ENCODE measurements at regions not wholly inside any gene's neighbourhood (a gene's known extent, or its start where the extent isn't known, plus 50 kb on each side); places are given as distances from the start of the nearest gene placed in this dataset.

DNA sequence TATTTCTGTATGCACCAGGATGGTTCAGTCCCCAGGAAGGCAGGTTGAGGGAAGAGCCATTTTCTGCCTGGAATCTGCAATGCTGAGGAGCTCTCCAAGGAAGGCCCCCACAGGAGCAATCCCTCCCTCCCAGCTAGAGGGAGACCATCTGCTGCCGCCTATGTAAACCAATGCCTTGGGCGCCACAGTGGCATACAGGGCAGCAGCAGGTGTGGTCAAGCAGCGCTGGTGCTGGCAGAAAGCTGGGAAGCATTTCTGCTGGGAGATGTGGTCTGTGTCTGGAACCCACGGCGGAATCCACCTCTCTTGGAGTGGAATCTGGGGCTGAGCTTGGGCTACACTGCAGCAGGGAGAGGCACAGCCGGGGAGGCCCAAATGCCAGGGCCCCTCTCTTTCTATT is 283.3 kb downstream of the RRAGC start:
- no peak for DNase-seq (ENCODE audit: low spot score)

DNA sequence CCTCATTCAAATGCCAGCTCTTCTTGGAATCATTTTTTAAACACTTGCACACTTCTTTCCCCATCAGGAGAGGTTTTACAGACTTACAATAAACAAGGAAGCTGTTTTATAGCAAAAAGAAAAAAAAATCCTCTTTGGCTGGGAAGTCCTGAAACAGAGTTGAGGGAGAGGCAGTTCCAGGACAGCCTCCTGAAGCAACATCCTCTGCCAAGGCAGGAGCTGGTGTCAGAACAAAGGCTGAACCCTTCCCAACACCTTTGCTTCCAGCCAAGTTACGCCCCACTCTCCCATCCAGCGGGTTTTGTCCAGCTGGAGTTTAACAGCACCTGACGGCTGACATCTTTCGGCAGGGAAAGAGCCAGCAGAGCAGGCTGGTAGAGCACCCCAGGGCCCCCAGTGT is 287.8 kb downstream of the RRAGC start:
- no peak for DNase-seq (ENCODE audit: low spot score)

DNA sequence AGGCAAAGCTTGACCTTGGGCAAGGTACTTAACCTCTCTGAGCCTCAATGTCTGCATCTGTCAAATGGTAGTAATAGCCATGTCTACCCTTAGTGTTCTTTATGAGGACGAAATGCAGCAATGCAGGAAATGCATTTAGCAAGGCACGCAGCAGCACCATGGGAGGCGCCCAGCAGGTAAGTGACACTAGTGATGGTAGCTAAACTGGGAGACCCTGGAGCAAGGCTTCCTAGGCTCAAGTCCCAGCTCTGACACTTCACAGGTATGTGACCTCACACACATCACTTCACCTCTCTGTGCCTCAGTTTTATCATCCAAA is 289.0 kb downstream of the RRAGC start:
- no peak for DNase-seq (ENCODE audit: low spot score)

DNA sequence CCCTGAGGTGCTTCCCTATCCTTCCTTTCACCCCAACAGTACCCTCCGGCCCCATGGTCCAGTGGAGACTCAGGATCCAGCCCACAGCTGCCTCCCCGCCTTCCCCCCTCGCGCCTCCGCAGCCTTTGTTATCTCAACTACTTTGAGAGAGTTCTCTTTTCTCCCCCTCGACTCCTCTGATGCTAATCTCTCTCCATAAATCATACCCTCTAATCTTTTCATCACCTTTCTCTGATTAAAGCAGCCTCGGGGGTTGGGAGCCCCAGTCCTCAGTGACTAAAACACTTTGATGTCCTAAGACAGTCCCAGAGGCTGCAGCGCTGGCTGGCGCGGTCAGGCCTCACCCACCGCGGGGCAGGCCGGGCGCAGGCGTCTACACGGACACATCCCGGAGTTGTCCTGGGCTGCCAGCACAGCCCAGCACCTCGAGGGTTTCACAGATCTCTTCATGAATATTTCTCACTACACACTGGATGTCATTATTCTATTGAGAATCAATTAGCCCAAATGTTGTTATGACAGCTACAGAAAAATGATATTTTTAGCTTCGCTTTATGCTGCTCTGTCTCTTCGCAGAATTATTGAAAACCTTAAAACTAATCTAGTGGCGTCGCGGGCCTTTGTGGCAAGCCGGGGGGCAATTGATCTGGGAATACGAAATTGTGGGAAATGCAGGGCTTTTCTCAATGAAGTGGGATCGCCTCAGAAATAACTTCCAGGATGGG is 289.5 kb downstream of the RRAGC start:
- DNase-seq (ENCODE audit: low spot score): no peak

DNA sequence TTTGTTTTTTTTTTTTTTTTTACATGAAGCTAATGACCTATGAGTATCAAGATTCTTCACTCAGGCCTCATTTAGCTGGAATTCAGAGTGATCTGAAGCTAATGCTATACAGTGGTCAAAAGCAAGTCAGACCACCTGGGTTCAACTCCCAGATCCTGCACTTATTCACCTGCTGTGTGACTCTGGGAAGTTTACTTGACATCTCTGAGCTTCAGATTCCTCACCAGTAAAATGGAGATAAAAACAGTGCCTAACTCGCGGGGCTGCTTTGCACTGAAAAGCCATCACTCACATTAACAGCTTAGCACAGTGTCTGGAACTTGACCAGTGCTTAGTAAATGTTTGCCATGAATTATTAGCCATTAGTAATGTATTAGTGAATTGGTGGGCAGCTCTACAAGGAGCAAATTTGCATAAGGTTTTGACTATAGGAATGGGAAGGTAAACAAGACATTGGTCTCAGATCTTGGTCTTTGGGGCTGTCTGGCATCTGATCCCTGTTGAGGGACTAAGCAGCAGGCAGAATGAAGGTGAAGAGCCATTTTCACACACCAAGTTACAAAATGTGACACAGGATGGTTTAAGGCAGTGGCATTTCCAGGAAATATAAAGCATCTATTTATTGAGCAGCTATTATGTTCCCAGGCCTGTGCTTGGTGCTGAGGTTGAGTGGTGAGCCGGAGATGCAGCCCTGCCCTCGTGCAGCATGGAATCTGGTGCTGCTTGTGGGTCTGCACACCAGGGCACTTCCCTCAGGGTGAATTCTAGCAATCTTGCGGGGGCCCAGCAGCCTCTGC is 291.3 kb downstream of the RRAGC start:
- DNase-seq (ENCODE audit: low spot score): no peak

DNA sequence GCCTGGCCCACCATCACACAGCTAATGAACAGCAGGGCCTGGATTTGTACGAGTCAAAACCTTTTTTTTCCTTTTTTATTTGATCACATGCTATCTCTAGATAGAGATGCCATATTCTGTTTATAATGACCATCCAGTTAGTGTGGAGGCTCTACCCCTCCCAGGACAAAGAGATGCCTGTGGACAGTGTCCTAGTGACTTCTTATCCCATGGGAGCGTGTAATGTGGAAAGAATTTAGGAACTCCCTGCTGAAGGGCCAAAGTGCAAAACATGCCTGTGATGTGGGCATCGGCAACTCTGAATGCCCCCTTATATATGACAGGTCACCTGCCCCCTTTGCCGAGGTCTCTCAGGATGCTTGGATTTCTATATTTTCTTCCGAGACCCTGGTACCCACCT is 292.2 kb downstream of the RRAGC start:
- no peak for DNase-seq (ENCODE audit: low spot score)

DNA sequence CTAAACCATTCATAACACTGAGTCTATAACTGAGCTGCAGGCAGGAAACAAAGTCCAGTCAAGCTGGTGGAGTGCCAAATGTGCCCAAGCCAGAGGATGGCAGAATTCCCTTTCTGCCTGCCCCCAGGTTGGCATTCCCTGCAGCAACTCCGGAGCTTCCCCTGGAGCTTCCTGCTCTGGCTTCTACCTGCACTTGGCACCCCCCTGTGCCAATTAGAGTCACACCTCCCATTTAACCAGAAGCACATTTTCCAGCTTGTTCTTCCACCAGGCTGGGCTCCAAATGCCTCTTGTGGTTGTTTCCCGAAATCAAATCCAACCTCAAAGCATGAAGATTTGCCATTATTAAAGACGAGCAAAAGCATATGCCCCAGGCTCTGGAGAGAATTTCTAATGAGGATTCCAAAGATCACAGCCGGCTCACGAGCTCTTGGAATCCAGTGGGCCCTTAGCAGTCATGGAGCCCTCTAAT is 294.5 kb downstream of the RRAGC start:
- DNase-seq (ENCODE audit: low spot score): no peak

DNA sequence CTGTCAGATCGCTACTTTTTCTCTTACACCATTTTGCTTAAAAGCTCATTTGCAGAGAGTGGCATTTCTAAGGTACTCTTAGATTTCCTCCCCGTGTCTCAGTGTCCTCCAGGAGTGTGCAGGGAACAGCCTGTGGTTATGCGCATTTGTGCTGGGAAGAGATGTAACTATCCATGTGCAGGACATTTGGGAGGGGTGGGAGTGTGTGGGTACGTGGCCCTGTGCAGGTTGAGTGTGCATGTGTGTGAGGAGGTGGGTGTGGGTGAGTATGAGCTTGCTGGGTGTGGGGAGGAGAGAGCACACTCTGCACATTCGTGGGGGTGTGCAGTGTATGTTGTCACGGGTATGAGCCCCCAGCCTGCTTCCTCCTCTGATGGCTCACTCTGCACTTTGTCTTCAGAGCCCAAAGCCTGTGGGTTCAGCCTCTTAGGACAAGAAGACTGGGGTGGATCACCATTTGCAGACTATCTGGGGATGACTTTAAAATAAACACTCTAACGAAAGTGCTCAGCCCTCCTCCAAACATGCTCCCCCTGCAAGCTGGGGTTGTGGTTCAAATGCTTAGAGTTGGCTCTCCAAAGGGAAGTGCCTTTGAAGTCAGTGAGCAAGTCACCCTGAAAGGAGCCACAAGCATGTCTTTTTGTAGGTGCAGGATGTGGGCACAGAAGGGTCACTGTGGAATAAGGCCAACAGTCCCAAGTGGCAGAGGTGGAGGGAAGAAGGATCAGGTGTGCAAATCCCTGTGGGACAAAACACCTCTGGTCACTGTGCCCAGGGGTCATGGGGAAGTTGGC is 295.4 kb downstream of the RRAGC start:
- no peak for DNase-seq (ENCODE audit: low spot score)

DNA sequence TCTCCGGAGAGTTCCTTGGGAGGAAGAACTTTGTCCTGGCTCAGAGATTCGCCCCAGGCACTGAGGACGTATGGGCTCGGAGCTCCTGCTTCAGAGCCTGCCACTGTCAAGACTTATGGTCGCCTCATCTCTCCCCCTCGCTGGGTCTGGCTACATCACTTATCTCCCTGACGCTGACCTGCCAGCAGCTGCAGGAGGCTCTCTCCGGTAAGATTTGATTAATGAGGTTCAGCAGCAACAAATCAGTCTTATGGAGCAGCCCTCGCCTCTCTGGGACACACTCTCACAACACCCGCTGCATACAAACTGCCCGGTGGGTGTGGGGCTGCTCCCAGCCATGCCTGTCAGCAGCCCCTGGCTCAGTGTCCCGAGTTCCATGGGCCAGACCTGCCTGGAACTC is 297.8 kb downstream of the RRAGC start:
- DNase-seq (ENCODE audit: low spot score): no peak

DNA sequence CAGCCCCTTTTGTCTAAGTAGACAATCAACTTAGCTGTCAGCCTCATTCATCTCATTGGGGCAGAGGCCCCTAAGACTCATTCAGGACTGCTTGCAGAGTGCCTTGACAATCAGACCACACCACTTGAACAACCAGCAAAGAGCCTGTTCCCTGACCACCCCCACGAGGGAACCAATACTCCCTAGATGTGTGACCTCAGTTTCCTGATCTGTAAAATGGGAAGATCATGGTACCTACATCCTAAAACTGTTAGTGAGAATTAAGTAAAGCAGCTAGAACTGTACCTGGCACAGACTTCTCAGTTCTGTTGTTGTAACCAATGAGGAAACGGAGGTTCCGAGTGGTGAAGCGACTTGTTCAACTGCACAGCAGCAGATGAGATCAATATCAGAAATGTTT is 298.5 kb downstream of the RRAGC start:
- no peak for DNase-seq (ENCODE audit: low spot score)

DNA sequence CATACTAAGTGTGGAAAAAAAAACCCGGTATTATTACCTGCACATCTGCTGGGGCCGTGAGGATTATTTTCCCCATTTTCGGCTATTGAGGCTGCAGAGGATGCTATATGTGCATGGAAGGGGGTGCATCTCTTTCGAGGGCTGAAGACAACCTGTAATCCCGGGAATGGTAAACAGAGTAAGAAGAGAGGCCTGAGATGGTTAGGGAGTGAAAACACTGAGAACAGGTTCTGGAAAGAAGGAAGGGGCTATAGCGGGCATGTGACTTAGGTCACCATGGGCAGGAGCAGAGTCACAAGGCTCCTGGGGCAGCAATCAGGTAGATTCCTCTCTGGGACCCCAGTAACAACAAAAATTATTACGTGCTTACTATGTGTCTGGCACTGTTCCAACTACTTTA is 299.1 kb downstream of the RRAGC start:
- no peak for DNase-seq (ENCODE audit: low spot score)

DNA sequence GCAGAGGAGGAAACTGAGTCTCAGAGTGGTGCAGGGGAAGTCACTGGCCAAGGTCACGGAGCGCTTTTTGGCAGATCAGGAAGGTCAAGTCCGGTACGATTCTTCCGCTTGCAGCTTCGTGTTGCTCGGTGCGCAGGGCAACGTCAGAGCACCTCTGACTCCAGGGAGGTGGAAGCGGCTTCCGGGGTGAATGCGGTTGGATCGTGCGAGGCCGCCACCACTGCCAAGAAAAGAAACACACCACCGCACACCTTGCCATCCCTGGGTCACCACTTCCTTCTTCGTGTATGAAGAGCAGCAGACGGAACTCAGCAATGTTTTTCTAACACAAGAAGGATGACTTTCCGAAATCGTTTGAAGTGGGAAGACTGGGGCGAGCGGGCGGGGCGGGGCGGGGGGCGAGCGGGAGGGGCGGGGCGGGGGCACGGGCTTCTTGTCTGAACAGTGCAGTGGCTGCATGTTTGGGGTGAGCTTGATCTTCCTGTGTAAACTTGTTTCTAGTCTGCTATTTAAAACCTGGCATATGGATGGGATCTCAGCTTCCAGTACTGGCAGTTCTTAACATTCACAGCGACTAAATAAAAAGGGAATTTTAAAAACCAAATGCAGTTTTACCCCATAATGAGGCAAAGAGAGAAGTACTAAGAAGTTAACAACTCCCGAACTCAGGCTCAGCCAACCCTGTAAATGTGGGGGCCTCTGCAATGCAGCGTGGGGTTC is 300.0 kb downstream of the RRAGC start:
- DNase-seq (ENCODE audit: low spot score): no peak

DNA sequence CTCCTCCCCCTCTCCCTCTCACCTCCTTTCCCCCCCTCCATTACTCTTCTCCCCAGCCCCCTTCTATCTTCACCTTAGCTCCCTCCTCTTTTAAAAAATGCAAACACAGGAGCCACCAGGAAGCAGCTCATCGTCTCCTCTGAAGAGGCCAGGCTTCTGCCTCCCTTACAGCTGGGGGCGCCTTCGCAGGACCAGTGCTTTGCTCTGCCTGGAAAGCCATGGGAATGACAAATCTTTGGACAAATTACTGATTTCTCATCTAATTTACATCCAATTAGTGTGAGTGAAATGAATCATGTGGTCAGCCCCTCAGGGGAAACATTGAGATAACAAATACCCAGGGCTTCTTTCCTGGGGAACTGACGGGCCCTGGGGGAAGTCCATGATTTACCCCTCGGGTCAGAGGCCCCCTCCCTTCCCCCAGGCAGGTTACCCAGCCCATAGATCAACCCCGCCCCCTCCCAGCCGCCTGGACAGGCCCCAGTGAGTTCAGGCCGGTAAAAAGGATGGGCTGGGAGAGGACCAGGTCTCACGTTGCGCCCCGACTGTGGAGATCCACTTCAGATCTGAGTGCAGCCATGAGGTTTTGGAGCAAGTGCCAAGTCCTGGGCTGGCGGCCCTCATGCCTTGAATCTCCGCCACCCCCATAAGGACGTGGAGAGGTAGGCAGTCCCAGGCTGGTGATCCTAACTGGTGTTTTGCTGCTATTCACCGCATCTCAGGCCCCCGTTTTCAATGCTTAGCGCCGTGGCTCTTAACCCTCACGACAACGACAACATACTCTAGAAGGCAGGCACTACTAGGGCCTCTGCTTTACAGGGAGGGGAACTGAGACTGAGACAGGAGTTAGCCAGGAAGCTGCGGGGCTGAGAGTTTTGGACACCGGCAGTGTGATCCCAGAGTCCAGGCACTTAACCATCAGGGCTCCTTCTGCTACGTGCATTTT is 300.8 kb downstream of the RRAGC start:
- DNase-seq (ENCODE audit: low spot score): no peak

DNA sequence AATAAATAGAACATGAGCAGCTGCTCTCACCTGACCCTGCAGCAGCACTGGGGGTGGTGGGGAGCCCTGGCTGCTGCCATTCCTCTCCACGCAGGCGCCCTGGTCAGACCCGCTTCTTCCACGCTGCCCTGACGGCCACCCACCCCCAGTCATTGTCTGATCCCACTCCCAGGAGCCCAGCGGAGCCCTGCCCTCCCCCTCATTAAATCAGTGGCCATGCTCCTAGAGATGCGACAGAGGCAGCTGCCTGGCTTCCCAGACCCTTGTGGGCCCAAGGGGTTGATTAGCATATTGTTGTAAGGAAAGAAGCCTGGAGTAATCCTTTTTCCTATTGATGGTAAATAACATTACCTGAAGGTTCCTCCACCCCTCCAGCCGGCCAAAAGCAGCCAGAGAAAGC is 301.5 kb downstream of the RRAGC start:
- no peak for DNase-seq (ENCODE audit: low spot score)

DNA sequence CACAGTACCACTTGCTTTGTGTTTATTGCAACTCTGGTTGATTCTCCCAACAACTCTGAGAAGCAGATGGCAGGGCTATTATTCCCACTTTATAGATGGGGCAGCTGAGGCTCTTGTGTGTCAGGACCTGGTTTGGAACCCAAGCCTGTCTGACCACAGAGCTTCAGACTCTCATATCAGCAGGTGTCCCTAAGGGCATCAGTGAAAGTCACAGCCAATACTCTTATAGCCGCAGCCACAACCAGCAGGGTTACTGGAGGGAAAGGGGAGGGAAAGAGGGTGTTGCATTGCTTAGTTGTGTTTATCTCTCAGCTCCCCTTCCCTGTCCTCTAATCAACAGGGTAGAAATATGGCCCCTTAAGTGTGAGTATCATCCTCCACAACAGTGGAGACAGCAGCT is 304.0 kb downstream of the RRAGC start:
- DNase-seq (ENCODE audit: low spot score): no peak

DNA sequence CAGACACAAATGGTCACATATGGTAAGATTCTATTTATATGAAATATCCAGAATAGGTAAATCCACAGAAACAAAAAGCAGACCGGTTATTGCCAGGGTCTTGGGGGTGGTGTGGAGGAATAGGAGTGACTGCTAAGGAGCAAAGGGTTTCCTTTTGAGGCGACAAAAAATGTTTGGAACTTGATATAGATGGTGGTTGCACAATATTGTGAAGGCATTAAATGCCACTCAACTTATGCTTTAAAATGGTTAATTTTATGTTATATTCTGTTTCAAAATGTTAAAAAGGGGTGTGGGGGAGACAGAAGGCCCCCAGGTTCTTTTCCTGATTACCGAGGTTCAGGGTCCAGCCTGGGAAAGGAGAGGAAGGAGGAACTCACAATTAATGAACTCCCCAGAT is 304.4 kb downstream of the RRAGC start:
- DNase-seq (ENCODE audit: low spot score): no peak

DNA sequence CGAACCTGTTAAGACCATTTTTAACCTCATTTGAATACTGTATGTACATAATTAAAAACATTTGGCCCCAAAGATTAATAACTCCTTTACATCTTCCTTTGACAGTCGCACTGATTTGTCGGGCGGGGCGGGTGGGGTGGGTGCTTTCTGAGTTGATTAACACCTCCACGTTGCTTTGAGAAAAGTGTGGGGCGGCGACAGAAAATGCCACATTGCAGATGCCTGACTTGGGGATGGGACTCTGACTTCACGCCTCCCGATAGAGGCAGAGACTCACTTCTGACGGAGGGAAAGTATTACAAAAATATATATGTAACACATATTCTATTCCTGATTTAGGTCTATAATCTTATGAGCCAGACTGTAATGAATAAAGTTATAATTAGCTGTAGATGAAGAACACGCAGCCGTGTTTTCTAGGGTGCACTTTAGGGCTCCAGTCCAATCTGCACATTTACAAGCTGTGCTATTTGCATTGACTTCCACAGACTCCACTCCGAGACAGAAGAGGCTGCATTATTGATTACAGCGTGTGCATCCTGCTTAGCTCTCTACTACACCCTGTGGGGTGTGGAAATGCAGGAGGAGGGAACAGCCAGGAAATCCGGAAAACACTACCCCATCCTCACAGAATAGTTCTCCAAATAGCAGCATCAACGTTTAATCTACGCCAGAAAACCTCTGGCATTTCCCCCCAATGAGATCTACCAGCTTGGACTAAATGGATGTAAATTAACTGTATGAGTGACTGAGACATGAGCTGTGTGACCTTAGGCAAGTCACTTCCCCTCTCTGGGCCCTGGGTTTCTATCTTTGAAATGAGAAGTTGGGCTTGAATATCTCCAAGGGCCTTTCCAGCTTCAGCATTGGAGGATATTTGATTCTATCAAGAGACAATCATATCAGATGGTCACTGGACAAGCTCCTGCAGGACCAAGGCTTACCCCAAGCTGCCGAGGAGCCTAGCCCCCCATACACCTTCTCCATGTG is 308.0 kb downstream of the RRAGC start:
- no peak for DNase-seq (ENCODE audit: low spot score)

DNA sequence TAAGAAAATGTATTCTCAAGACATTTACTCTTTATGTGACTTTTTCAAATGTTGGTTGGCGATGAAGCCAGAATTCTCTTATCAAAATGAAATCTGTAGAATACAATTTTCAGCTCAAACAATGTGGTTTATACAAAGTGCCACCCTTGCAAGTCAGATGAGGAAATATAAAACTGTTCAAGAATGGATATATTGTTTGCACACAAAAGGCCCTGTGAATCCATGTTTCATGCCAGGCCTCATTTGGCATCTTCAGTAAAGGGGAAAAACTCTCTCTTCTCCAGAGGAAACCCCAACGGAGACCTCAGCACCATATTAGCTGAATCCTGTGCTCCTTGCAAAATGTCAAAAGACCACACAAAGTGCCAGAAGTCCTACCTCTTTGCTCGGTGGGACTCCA is 310.4 kb downstream of the RRAGC start:
- no peak for DNase-seq (ENCODE audit: low spot score)

DNA sequence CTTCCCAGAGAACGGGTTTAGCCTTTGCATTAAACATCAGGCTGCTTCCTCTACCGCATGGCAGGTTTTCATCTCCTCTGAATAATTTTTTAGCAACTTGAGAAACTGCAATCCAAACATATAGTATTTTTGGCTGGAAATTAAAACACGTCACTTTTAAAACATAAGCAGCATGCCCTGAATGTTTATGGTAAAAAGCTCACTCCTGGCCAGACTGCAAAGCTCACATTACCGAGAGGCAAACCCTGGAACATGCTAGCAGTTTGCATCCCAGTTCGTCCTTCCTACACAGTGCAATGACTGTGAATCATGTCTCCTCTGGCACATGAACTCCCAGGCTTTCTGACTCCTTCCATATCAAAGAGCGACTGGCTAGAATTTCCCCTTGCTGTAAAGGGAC is 312.3 kb downstream of the RRAGC start:
- DNase-seq (ENCODE audit: low spot score): no peak

DNA sequence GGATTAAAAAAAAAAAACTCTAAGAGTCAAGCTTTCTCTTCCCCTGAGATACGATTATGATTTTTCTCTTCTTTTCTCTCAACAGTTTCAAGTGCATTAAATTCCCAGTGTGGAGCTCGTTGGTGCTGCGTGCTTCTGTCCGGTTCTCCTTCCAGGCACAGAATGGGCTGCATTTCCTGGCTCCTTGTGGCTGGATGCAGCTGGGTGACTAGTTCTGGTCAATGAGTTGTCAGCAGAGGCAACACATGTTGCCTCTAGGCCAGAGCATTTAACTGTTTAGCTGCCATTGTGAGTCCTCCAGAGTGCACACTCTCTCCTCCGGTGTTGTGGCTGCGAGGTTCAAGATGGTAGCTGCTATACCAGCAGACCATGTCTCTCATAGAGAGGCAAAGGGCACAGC is 312.9 kb downstream of the RRAGC start:
- DNase-seq (ENCODE audit: low spot score): no peak
